Fibroblast of villous mesenchyme (primary cell): ENCODE measurements at regions not wholly inside any gene's neighbourhood (a gene's known extent, or its start where the extent isn't known, plus 50 kb on each side); places are given as distances from the start of the nearest gene placed in this dataset.

Experiments used
- DNase-seq: peaks from one replicate; pipeline ENCODE4 v3.0.0-alpha.2; 2010; ENCODE audit warnings: low read depth
- H3K4me3 ChIP-seq: 2 replicates; pipeline ENCODE4 v1.5.1; 2011; ENCODE audit warnings: low read depth, mild to moderate bottlenecking, low read length
- TF ChIP-seq, protein P1 (sequence below): IDR thresholded peaks from 2 replicates; pipeline ENCODE4 v1.5.1; 2012; ENCODE audit warnings: low read depth, mild to moderate bottlenecking, low read length; ENCODE audit not compliant: insufficient read depth

DNA sequence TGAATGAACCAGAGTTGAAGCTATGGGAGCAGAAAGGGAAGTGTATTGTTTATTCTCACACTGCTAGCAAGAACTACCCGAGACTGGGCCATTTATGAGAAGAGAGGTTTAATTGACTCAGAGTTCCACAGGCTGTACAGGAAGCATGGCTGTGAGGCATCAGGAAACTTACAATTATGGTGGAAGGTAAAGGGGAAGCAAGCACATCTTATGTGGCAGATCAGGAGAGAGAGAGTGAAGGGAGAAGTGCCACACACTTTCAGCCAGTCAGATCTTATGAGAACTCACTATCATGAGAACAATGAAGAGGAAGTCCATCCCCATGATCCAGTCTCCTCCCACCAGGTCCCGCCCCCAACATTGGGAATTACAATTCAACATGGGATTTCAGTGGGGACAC, 383.2 kb upstream of the SLC14A2 start:
- DNase-seq: no peak
- no peak overlapping the region for H3K4me3 ChIP-seq
- TF ChIP-seq, protein P1, sequence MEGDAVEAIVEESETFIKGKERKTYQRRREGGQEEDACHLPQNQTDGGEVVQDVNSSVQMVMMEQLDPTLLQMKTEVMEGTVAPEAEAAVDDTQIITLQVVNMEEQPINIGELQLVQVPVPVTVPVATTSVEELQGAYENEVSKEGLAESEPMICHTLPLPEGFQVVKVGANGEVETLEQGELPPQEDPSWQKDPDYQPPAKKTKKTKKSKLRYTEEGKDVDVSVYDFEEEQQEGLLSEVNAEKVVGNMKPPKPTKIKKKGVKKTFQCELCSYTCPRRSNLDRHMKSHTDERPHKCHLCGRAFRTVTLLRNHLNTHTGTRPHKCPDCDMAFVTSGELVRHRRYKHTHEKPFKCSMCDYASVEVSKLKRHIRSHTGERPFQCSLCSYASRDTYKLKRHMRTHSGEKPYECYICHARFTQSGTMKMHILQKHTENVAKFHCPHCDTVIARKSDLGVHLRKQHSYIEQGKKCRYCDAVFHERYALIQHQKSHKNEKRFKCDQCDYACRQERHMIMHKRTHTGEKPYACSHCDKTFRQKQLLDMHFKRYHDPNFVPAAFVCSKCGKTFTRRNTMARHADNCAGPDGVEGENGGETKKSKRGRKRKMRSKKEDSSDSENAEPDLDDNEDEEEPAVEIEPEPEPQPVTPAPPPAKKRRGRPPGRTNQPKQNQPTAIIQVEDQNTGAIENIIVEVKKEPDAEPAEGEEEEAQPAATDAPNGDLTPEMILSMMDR: no peak

DNA sequence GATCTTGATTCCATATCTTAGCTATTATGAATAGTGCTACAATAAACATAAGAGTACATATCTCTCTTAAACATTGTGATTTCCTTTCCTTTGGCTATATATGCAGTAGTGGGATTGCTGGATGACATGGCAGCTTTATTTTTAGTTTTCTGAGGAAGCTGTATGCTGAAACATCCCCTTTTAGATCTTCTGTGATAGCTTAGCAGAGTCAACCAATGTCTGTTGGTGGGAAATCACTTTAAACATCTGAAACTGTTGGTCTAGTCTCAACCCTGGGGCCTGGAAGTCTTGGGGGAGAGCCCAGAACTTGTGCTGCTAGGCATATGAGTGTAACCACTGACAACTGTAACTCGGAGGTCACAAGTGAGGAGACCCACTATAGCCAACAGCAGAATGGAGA, 378.6 kb upstream of the SLC14A2 start:
- no peak for DNase-seq
- TF ChIP-seq, protein P1: no peak
- H3K4me3 ChIP-seq: no peak overlapping the region

DNA sequence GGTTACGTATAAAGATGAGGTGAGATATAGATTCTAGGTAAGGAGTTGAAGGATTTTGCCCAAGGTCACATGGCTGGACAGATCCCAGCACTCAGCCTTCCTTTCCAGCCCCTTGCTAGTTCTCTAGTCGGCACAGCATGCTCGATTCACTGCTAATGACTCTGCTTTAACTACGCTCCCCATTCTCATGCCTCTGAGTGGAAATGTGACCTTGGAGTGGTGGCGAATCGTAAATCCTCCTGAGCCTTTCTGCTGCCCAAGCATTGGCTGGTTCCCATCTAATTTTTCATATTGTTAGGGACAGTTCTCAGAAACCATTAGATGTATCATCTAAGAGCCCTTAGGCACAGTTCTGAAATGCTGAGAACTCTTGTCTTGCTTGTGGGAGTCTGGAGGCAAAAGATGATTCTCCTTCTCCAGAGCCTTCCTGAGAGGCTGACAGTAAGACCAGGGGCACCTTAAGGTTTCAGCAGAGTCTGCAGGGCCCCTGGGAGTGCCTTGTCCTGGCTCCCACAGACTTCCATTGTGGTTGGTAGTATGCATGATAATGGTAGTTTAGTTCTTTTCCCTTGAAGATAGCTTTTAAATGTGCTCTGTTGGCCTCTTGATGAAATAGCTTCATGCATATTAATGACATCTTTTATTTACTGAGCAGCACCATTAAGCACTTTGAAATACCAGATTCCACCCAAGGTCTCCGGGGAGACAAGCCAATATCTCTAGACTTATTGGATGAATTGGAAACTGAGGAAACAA, 377.8 kb upstream of the SLC14A2 start:
- TF ChIP-seq, protein P1: no peak
- H3K4me3 ChIP-seq: no peak overlapping the region
- no peak for DNase-seq

DNA sequence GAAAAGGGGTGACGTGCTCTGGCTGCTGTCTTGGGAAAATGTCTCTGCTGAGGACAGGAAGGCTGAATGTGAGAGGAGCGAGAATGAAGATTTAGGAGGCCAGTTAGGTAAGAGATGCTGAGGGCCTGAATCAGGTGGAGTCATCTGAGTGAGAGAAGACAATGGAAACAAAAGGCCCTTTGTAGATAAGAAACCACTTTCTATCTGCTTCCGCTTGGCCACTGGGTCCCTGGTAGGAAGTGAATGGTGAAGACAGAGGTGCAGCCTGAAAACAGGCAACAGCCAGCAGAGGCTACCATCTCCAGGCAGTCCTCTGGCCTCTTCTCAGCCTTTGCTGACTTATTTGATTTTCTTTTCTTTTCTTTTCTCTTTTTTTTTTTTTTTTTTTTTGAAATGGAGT, 374.0 kb upstream of the SLC14A2 start:
- H3K4me3 ChIP-seq: no peak overlapping the region
- TF ChIP-seq, protein P1: no peak
- no peak for DNase-seq

DNA sequence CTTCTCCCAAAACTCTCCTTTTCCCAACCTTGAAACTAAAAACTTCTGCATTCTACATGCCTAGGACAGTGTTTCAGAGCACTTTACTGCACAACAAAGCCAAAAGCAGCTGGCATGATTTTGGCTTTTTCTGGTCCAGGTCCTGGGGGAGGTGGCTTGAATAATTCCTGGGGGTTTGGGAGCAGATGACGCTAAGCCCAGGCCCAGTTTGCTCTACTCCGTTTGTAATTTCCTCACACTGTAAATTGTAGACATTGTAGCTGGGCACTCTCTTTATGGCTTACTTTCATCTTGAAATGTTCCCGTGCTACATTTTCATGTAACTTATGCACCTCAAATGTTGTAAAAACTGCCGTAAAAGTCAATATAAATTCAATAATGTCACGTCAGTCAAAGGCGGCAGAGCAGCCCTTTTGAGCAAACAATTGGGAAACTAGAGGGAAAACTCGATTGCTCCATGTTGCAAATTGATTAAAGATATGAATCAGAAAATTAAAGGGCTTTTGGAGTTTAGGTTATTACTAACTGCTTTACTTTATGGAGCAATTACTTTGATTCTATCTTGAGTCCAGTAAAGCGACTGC, 373.2 kb upstream of the SLC14A2 start:
- TF ChIP-seq, protein P1: no peak
- no peak overlapping the region for H3K4me3 ChIP-seq
- no peak for DNase-seq

DNA sequence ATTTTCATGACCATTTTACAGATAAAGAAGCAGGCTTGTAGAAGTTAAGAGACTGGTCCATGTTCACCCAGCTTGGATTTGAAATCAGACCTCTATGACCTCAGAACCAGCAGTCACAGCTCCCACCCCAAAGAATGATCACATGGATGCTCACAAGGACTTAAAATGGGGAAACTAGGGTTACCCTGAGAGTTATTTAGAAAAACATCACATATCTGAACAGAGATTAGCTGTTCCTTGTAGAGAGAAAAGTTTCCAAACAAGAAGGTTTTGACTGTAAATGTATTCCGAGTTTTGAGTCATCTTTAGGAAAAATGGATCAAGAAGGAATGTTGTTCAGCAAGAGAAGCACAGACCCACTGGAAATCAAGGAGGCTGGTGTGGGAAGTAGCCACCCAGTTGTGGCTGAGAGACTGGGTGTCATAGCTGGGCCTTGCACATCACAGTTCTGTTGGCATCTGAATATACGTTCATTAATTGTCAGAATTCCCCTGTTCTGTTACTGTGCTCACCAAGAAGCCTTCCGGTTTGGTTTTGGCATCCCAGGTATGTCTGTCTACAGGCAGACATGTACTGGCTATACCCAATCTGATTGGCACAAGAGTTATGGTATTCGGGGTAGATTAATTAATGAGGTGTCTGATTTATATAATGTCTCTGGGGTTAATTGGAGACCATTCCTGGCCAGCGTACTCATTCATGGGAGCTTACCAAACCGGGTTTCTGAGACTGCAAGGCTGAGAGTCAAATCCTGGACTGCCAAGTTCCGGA, 371.8 kb upstream of the SLC14A2 start:
- peak; percentile 89 for DNase-seq
- TF ChIP-seq, protein P1: no peak
- no peak overlapping the region for H3K4me3 ChIP-seq
